B cell (primary cell): ENCODE measurements at regions not wholly inside any gene's neighbourhood (a gene's known extent, or its start where the extent isn't known, plus 50 kb on each side); places are given as distances from the start of the nearest gene placed in this dataset.

Experiments used
- ATAC-seq: fragments of 200-7000 bp; cut with Tn5 transposase; one replicate; pipeline ENCODE4 v1.10.0; 2021; ENCODE audit warnings: low read depth, mild to moderate bottlenecking, moderate number of reproducible peaks, moderate library complexity
- CTCF ChIA-PET: fragments of 350-600 bp; sonication (Branson Sonifier 250); formaldehyde crosslinking; loops from one replicate; lab custom pipeline; 2021; ENCODE audit warnings: antibody characterized with exemption, inconsistent platforms; lab: Charles Lee
- POLR2A ChIA-PET: fragments of 350-600 bp; sonication (Branson Sonifier 250); formaldehyde crosslinking; loops from one replicate; lab custom pipeline; 2021; ENCODE audit warnings: antibody characterized with exemption; lab: Charles Lee
- DNase-seq: peaks from one replicate; pipeline ENCODE4 v3.0.0; 2013
- H2AFZ ChIP-seq: 2 replicates; pipeline ENCODE4 v1.6.1; 2012; ENCODE audit warnings: mild to moderate bottlenecking, low read depth, low read length; ENCODE audit not compliant: insufficient read depth, poor library complexity, severe bottlenecking
- H3K27ac ChIP-seq, 2 donors: 1 replicate in 1 of 2; 2 replicates in 1 of 2; pipeline ENCODE4 v1.5.1; 2012 to 2013; ENCODE audit warnings: low read length in 2 of 2, mild to moderate bottlenecking in 2 of 2, moderate library complexity in 1 of 2
- H3K27me3 ChIP-seq, 4 experiments: fragments of 200-600 bp in 1 of 4; sonication (generic) in 1 of 4; replicated peaks in 1 of 4; 1 replicate in 2 of 4; 2 replicates in 2 of 4; pipeline versions ENCODE4 v1.6.1 to v1.7.0; 2013 to 2016; ENCODE audit warnings: low read length in 3 of 4, mild to moderate bottlenecking in 2 of 4, mixed read lengths in 1 of 4, moderate library complexity in 1 of 4; ENCODE audit not compliant: insufficient read depth in 4 of 4, control insufficient read depth in 3 of 4; ENCODE audit errors: control extremely low read depth in 1 of 4
- H3K36me3 ChIP-seq, 2 experiments: replicated peaks in 1 of 2; 1 replicate in 1 of 2; 2 replicates in 1 of 2; pipeline versions ENCODE4 v1.6.1 to v1.7.1; 2013; ENCODE audit warnings: low read length in 1 of 2; ENCODE audit not compliant: insufficient read depth in 2 of 2, control insufficient read depth in 1 of 2; ENCODE audit errors: control extremely low read depth in 1 of 2, extremely low read depth in 1 of 2
- H3K4me1 ChIP-seq, 2 donors: fragments of 200-600 bp in 1 of 2; sonication (generic) in 1 of 2; 1 replicate in 1 of 2; 2 replicates in 1 of 2; pipeline versions ENCODE4 v1.5.1 to v1.6.1; 2013 to 2017; ENCODE audit warnings: low read length in 2 of 2; ENCODE audit not compliant: control insufficient read depth in 2 of 2, insufficient read depth in 2 of 2
- H3K4me2 ChIP-seq: replicated peaks from 2 replicates; pipeline ENCODE3; 2012; ENCODE audit warnings: mild to moderate bottlenecking, low read depth, low read length; ENCODE audit not compliant: poor library complexity, severe bottlenecking
- H3K4me3 ChIP-seq, 5 experiments: fragments of 200-600 bp in 1 of 5; sonication (generic) in 1 of 5; 1 replicate in 3 of 5; 2 replicates in 2 of 5; pipeline versions ENCODE4 v1.5.1 to v1.7.0; 2011 to 2016; ENCODE audit warnings: low read length in 4 of 5, mild to moderate bottlenecking in 4 of 5, low read depth in 2 of 5, control low read depth in 1 of 5, moderate library complexity in 1 of 5; ENCODE audit not compliant: insufficient read depth in 1 of 5; ENCODE audit errors: control extremely low read depth in 1 of 5, extremely low read depth in 1 of 5
- H3K79me2 ChIP-seq: fragments of 200-600 bp; sonication (generic); one replicate; pipeline ENCODE4 v1.6.0; 2016; ENCODE audit warnings: low read length; ENCODE audit not compliant: control insufficient read depth, insufficient read depth
- H3K9ac ChIP-seq: fragments of 200-600 bp; sonication (generic); 2 replicates; pipeline ENCODE4 v1.6.1; 2017; ENCODE audit warnings: mild to moderate bottlenecking, low read length, moderate library complexity
- H3K9me3 ChIP-seq, 3 donors: one replicate each; pipeline versions ENCODE4 v1.6.1 to v1.7.1; 2013; ENCODE audit warnings: low read length in 2 of 3; ENCODE audit not compliant: control insufficient read depth in 2 of 3, insufficient read depth in 1 of 3; ENCODE audit errors: control extremely low read depth in 1 of 3
- H4K20me1 ChIP-seq: 2 replicates; pipeline ENCODE4 v1.6.0; 2012; ENCODE audit warnings: mild to moderate bottlenecking, low read length; ENCODE audit not compliant: insufficient read depth, control insufficient read depth, poor library complexity, severe bottlenecking
- H3K27ac Mint-ChIP-seq: one replicate; pipeline ENCODE4 v1.8.0; 2021; ENCODE audit warnings: mixed read lengths
- H3K27me3 Mint-ChIP-seq: one replicate; pipeline ENCODE4 v1.8.0; 2021; ENCODE audit warnings: mixed read lengths
- H3K4me1 Mint-ChIP-seq: one replicate; pipeline ENCODE4 v1.8.0; 2021; ENCODE audit warnings: mixed read lengths
- H3K4me3 Mint-ChIP-seq: one replicate; pipeline ENCODE4 v1.8.0; 2021; ENCODE audit warnings: mixed read lengths
- H3K9me3 Mint-ChIP-seq: one replicate; pipeline ENCODE4 v1.8.0; 2022; ENCODE audit warnings: mixed read lengths; ENCODE audit not compliant: insufficient read depth
- CTCF ChIP-seq: fragments of 200-600 bp; IDR thresholded peaks from one replicate; pipeline ENCODE4 v1.8.0; 2022; ENCODE audit warnings: antibody characterized with exemption, mild to moderate bottlenecking
- EZH2 ChIP-seq: IDR thresholded peaks from 2 replicates; pipeline ENCODE4 v1.6.1; 2012; ENCODE audit warnings: borderline replicate concordance, low read depth, mild to moderate bottlenecking, moderate library complexity, low read length; ENCODE audit not compliant: insufficient read depth, poor library complexity, severe bottlenecking
- WGBS: methylation state at CpG from one replicate; pipeline ENCODE4 v1.1.5; 2013; ENCODE audit warnings: missing lambda C conversion rate; ENCODE audit not compliant: insufficient coverage; 5-methylcytosine and 5-hydroxymethylcytosine counted together
- intact Hi-C: fragments of 100-400 bp; cut with micrococcal nuclease; formaldehyde crosslinking; loops from one replicate; pipeline ENCODE4 v1.10.0; 2022

GRCh38 chr10:84933402-84933801 is 605.0 kb downstream of the CCSER2 start:
- H2AFZ ChIP-seq: no peak overlapping the region
- H3K79me2 ChIP-seq: no peaks in the 10 kb centered on the region
- no peaks in the 10 kb centered on the region for H3K4me1 ChIP-seq
- ChIA-PET CTCF (no interaction called here), POLR2A (no interaction called here)
- Mint-ChIP-seq H3K27ac (no peak overlapping the region), H3K4me1 (no peaks in the 10 kb centered on the region), H3K4me3 (no peak overlapping the region), H3K27me3 (no peaks in the 10 kb centered on the region), H3K9me3 (no peaks in the 10 kb centered on the region)
- no peak overlapping the region for H3K4me3 ChIP-seq
- no peaks in the 10 kb centered on the region for H4K20me1 ChIP-seq
- intact Hi-C loops: no loop called here
- H3K36me3 ChIP-seq: no peaks in the 10 kb centered on the region
- DNase-seq (no peak), ATAC-seq (no peak)
- no peak overlapping the region for H3K4me2 ChIP-seq
- H3K9ac ChIP-seq: no peak overlapping the region
- H3K27ac ChIP-seq: no peak overlapping the region
- 9% methylated on average over 5 of the region's 7 CpGs for WGBS
- H3K27me3 ChIP-seq: no peaks in the 10 kb centered on the region
- H3K9me3 ChIP-seq: peaks cover 0 to 3% (median 0%) of the 10 kb centered on the region in 3 donors
- no peak for TF ChIP-seq CTCF
- no peak for TF ChIP-seq EZH2

- CTCF ChIA-PET: no interaction called here
- no peak for DNase-seq
- H3K9me3 Mint-ChIP-seq: no peaks in the 10 kb centered on the region
- H3K4me2 ChIP-seq: no peak overlapping the region
- H3K9ac ChIP-seq: no peak overlapping the region
- no peaks in the 10 kb centered on the region for H4K20me1 ChIP-seq
- intact Hi-C loops: no loop called here
- no peak for ATAC-seq
- H3K27ac ChIP-seq: no peak overlapping the region
- no peak overlapping the region for H2AFZ ChIP-seq
- H3K4me3 Mint-ChIP-seq: no peak overlapping the region
- H3K4me3 ChIP-seq: no peak overlapping the region
- POLR2A ChIA-PET: no interaction called here
- TF ChIP-seq CTCF: no peak
- no peak for TF ChIP-seq EZH2
- 97% methylated on average over 3 of the region's 3 CpGs for WGBS
- H3K27ac Mint-ChIP-seq: no peak overlapping the region
- no peaks in the 10 kb centered on the region for H3K79me2 ChIP-seq
- H3K4me1 Mint-ChIP-seq: no peaks in the 10 kb centered on the region
- H3K27me3 Mint-ChIP-seq: no peaks in the 10 kb centered on the region
- peaks cover 0 to 3% (median 0%) of the 10 kb centered on the region in 3 donors for H3K9me3 ChIP-seq
- H3K4me1 ChIP-seq: no peaks in the 10 kb centered on the region
- no peaks in the 10 kb centered on the region for H3K27me3 ChIP-seq
- H3K36me3 ChIP-seq: no peaks in the 10 kb centered on the region
Observed at GRCh38 chr10:84935772-84936171, 607.4 kb downstream of the CCSER2 start.
